ENCODE measurements at regions not wholly inside any gene's neighbourhood (a gene's known extent, or its start where the extent isn't known, plus 50 kb on each side); places are given as distances from the start of the nearest gene placed in this dataset.

GRCh38 chr4:83662204-83662603 is 126.3 kb downstream of the GPAT3 start:
- no peak overlapping the region for H4K8ac ChIP-seq (ENCODE audit: low read depth in 2 of 2, low read length in 2 of 2)
- no peaks in the 10 kb centered on the region for H3K36me3 ChIP-seq (ENCODE audit: control insufficient read depth, insufficient read depth, low read length)
- ChIA-PET CTCF (no interaction called here), POLR2A (ENCODE audit: unreplicated experiment) (no interaction called here)
- H3K79me1 ChIP-seq (ENCODE audit: low read depth in 1 of 2, low read length in 2 of 2), result no peaks in the 10 kb centered on the region
- H2AFZ ChIP-seq (replicated peaks; ENCODE audit: low read length, poor library complexity), result no peak overlapping the region
- in situ Hi-C loops (cut with MboI; ENCODE audit: low sequenced_read_pairs) (no loop called here), dilution Hi-C loops (cut with HindIII; ENCODE audit: low sequenced_read_pairs, unreplicated experiment) (no loop called here), intact Hi-C loops (cut with micrococcal nuclease) (no loop called here)
- H4K20me1 ChIP-seq (ENCODE audit: insufficient read depth, low read length), result no peaks in the 10 kb centered on the region
- H2BK15ac ChIP-seq (ENCODE audit: low read depth, low read length), result no peak overlapping the region
- H3K9me1 ChIP-seq (ENCODE audit: insufficient read depth, low read length), result no peaks in the 10 kb centered on the region
- TF ChIP-seq USF2 (IDR thresholded peaks at IDR 0.05; ENCODE audit: low read depth, low read length) (no peak), BHLHE40 (IDR thresholded peaks at IDR 0.05; ENCODE audit: low read depth, low read length) (no peak), CHD1 (IDR thresholded peaks at IDR 0.05; ENCODE audit: low read depth, low read length) (no peak), POLR2A (IDR thresholded peaks at IDR 0.05; ENCODE audit: low read depth, low read length) (no peak), FOS (IDR thresholded peaks at IDR 0.05; ENCODE audit: low read depth, low read length) (no peak), MXI1 (IDR thresholded peaks at IDR 0.05; ENCODE audit: borderline replicate concordance, low read depth, low read length) (no peak), ELK1 (IDR thresholded peaks at IDR 0.05; ENCODE audit: borderline replicate concordance, low read depth, low read length) (no peak), RCOR1 (IDR thresholded peaks at IDR 0.05; ENCODE audit: insufficient replicate concordance, low read length) (no peak), RFX5 (IDR thresholded peaks at IDR 0.05; ENCODE audit: low read depth, low read length) (no peak), SMC3 (IDR thresholded peaks at IDR 0.05; ENCODE audit: low read depth, low read length) (no peak), MAFK (IDR thresholded peaks at IDR 0.05; ENCODE audit: low read depth, low read length) (no peak), CEBPB (IDR thresholded peaks at IDR 0.05; ENCODE audit: low read depth, low read length) (no peak), NFE2L2 (IDR thresholded peaks at IDR 0.05; ENCODE audit: low read depth, low read length) (no peak), MAZ (IDR thresholded peaks at IDR 0.05; ENCODE audit: borderline replicate concordance, low read depth, low read length) (no peak), RAD21 (IDR thresholded peaks at IDR 0.05; ENCODE audit: low read length) (no peak)
- TF ChIP-seq, protein P1, sequence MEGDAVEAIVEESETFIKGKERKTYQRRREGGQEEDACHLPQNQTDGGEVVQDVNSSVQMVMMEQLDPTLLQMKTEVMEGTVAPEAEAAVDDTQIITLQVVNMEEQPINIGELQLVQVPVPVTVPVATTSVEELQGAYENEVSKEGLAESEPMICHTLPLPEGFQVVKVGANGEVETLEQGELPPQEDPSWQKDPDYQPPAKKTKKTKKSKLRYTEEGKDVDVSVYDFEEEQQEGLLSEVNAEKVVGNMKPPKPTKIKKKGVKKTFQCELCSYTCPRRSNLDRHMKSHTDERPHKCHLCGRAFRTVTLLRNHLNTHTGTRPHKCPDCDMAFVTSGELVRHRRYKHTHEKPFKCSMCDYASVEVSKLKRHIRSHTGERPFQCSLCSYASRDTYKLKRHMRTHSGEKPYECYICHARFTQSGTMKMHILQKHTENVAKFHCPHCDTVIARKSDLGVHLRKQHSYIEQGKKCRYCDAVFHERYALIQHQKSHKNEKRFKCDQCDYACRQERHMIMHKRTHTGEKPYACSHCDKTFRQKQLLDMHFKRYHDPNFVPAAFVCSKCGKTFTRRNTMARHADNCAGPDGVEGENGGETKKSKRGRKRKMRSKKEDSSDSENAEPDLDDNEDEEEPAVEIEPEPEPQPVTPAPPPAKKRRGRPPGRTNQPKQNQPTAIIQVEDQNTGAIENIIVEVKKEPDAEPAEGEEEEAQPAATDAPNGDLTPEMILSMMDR (conservative IDR thresholded peaks at IDR 0.05; ENCODE audit: low read depth, low read length), result no peak
- H3K4ac ChIP-seq (ENCODE audit: low read depth, low read length), result no peak overlapping the region
- H3K56ac ChIP-seq (ENCODE audit: extremely low read depth, insufficient read depth, low read length), result no peak overlapping the region
- no peak overlapping the region for H3K9ac ChIP-seq (ENCODE audit: low read depth, low read length)
- no peak overlapping the region for H3K4me2 ChIP-seq (ENCODE audit: low read depth, low read length)
- no peak for DNase-seq
- no peak overlapping the region for H3K4me3 ChIP-seq (ENCODE audit: insufficient read depth, low read depth, low read length)
- H4K91ac ChIP-seq (ENCODE audit: insufficient read depth, low read depth, low read length), result no peak overlapping the region
- no peak overlapping the region for H2AK5ac ChIP-seq (ENCODE audit: low read depth, low read length)
- no peak overlapping the region for H3K27ac ChIP-seq (ENCODE audit: insufficient read depth, low read length)
- H4K5ac ChIP-seq (ENCODE audit: low read depth, low read length), result no peak overlapping the region
- H2BK5ac ChIP-seq (ENCODE audit: low read depth, low read length, poor library complexity, severe bottlenecking), result no peak overlapping the region
- no peak overlapping the region for H3K23ac ChIP-seq (ENCODE audit: low read depth, low read length)
- H3K18ac ChIP-seq (ENCODE audit: low read depth, low read length), result no peak overlapping the region
- peaks cover 4% of the 10 kb centered on the region for H3K27me3 ChIP-seq (ENCODE audit: control insufficient read depth, insufficient read depth, low read length)
- no peak overlapping the region for H3K14ac ChIP-seq (replicated peaks; ENCODE audit: low read depth, low read length)
- H2AK9ac ChIP-seq (replicated peaks; ENCODE audit: low read depth, low read length, poor library complexity), result no peak overlapping the region
- H2BK20ac ChIP-seq (ENCODE audit: low read depth, low read length), result no peak overlapping the region
- no peak for ATAC-seq (ENCODE audit: low read depth)
- no peak overlapping the region for H2BK120ac ChIP-seq (ENCODE audit: low read depth, low read length)
- no peaks in the 10 kb centered on the region for H3K9me3 ChIP-seq (ENCODE audit: control insufficient read depth, insufficient read depth, low read length)
- no TSS peak for BruUV-seq (replicated peaks)
- H3K4me1 ChIP-seq (ENCODE audit: control insufficient read depth, insufficient read depth, low read length), result no peaks in the 10 kb centered on the region
- WGBS, 2 experiments (ENCODE audit: extremely low coverage in 2 of 2, insufficient read length in 1 of 2), result no CpG with 5 or more reads among the region's 2 CpGs

Data from IMR-90 (cell line).